GM04503 (cell line): ENCODE measurements at regions not wholly inside any gene's neighbourhood (a gene's known extent, or its start where the extent isn't known, plus 50 kb on each side); places are given as distances from the start of the nearest gene placed in this dataset.
"Not testable (repeated sequence)": the region's sequence is repeated elsewhere in the genome, so short reads cannot be mapped to it uniquely, and the experiment has no call there.

Experiments used
- DNase-seq: peaks from one replicate; pipeline ENCODE4 v3.0.0-alpha.2; 2012; ENCODE audit warnings: low read depth

GRCh38 chr14:80298491-80299017 is 87.2 kb upstream of the DIO2 start:
- DNase-seq: no peak

DNA sequence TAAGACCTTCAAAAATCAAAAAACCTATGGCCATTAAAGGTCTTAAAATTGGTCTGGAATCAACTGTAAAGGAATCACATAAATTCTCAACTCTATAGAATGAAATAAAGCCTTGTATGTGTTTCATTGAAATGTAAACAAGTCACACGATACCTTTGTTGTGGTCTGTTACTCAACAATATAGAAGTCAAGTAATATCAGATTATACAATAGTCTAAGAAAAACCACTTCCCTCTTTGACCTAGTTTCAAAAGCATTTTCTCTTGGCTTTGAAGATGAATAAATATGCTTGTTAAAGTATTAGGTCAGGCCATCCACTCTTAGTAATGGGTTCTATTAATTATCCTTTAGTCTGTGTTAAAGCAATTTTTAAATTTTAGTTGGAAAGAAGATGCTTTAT is 79.8 kb upstream of the DIO2 start:
- no peak for DNase-seq

DNA sequence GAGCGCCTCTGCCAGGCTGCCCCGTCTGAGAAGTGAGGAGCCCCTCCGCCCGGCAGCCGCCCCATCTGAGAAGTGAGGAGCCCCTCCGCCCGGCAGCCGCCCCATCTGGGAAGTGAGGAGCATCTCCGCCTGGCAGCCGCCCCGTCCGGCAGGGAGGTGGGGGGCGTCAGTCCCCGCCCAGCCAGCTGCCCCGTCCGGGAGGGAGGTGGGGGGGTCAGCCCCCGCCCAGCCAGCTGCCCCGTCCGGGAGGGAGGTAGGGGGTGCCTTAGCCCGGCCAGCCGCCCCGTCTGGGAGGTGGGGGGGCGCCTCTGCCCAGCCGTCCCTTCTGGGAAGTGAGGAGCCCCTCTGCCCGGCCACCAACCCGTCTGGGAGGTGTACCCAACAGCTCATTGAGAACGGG is 75.4 kb upstream of the DIO2 start:
- DNase-seq: not testable (repeated sequence)

GRCh38 chr14:80278293-80279023 is 67.2 kb upstream of the DIO2 start:
- no peak for DNase-seq

DNA sequence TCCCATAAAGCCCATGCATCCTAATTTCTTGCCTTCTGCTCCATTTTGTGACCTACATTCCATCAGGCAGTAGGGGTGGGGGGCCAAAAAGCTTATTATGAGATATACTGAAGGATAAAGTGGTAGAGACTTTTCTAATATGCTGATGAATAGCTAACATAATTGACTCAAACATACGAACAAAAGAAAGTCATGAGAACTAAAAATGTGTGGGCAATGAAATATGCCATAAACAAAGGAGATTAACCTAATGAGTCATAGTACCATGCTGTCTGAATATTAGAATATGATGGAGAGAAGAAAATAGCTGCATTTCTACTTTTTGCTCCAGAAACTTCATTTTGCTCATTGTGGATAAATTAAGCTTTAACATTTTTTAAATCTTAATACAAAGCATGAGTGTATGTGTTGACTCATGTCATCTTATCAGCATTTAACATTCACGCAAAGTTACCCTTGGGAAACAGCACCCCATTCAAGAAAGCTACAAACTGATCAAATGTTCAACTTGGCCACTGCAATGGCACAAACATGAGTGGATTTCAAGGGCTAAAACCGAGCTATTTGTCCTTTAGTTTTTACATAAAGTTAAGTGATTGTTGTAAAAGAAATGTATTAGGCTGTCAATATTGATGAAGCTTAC is 64.0 kb upstream of the DIO2 start:
- DNase-seq: no peak

DNA sequence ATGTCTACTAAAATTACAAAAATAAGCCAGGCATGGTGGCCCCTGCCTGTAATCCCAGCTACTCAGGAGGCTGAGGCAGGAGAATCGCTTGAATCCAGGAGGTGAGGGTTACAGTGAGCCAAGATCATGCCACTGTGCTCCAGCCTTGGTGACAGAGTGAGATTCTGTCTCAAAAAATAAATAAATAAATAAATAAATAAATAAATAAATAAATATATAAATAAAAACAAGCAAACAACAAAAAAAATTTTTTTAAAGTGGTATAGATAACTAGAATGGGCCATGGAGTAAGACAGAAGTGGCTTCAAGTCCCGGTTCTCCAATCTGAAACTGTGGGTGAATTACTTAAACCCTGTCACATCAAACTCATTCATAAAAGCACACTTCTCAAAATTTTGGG is 63.0 kb upstream of the DIO2 start:
- not testable (repeated sequence) for DNase-seq

DNA sequence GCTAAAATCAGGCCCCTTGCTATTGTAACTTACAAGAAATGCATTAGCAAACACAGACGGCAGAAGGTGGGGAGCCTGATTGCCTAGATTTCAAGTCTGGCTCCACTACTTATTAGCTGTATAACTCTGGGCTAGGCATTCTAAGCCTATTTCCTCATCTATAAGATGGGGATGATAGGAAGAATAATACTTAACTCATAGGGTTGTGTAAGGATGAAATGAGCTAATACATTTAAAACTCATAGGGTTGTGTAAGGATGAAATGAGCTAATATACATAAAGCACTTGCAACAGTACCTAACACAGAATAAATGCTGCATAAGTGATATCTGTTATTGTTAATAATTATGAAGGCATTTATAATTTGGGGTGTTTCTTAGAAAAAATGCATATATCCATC is 60.1 kb upstream of the DIO2 start:
- DNase-seq: no peak

GRCh38 chr14:80269353-80269925 is 58.1 kb upstream of the DIO2 start:
- peak; percentile 6 for DNase-seq

DNA sequence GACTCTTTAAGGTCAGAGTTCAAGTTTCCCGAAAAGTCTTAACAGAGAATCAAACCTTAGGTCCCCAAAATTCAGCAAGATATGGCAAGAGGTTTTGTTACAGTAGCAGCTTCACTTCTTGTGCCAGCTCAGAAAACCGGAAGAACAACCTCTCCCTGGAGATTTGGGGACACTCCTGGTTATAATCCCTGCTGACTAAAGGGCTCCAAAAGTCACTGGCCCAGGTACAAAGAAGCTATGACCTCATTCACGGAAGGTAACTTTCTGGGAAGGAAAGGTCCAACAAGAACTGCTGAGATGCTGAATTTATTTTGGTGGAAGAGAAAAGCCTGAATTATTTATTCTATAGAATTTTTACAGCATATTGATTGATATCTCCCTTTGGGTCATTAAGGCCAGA is 55.6 kb upstream of the DIO2 start:
- no peak for DNase-seq

GRCh38 chr14:80264702-80265101 is 53.4 kb upstream of the DIO2 start:
- DNase-seq: no peak
